HCEC 1CT (cell line): ENCODE measurements at regions not wholly inside any gene's neighbourhood (a gene's known extent, or its start where the extent isn't known, plus 50 kb on each side); places are given as distances from the start of the nearest gene placed in this dataset.

Source experiments
- DNase-seq: peaks from one replicate; pipeline ENCODE4 v3.0.0-alpha.2; 2017

GRCh38 chr1:17488995-17489767 is 49.7 kb upstream of the RCC2 start:
- peak; percentile 17 for DNase-seq
